HepG2 (cell line): ENCODE measurements at regions not wholly inside any gene's neighbourhood (a gene's known extent, or its start where the extent isn't known, plus 50 kb on each side); places are given as distances from the start of the nearest gene placed in this dataset.

ENCODE experiments used
- AHDC1 ChIP-seq: sonication (generic); formaldehyde crosslinking; IDR thresholded peaks from 2 replicates; pipeline ENCODE4 v1.5.1; 2020; ENCODE audit warnings: mild to moderate bottlenecking, missing genetic modification reagents, borderline replicate concordance
- BCL6 ChIP-seq: IDR thresholded peaks from 2 replicates; pipeline ENCODE4 v1.6.1; 2016; ENCODE audit warnings: missing genetic modification reagents, missing compliant biosample characterization
- ESRRA ChIP-seq: sonication (generic); formaldehyde crosslinking; IDR thresholded peaks from 2 replicates; pipeline ENCODE4 v1.5.1; 2020; ENCODE audit warnings: mild to moderate bottlenecking, low read depth, missing genetic modification reagents
- MEIS1 ChIP-seq: sonication (generic); formaldehyde crosslinking; IDR thresholded peaks from 2 replicates; pipeline ENCODE4 v1.9.0; 2021; ENCODE audit warnings: mild to moderate bottlenecking, missing genetic modification reagents, moderate library complexity, borderline replicate concordance
- RXRB ChIP-seq: IDR thresholded peaks from 2 replicates; pipeline ENCODE4 v1.6.1; 2016; ENCODE audit warnings: borderline replicate concordance, missing genetic modification reagents, missing compliant biosample characterization
- SP4 ChIP-seq: sonication (generic); formaldehyde crosslinking; IDR thresholded peaks from 2 replicates; pipeline ENCODE4 v1.8.1; 2023; ENCODE audit warnings: mild to moderate bottlenecking, missing genetic modification reagents
- TERF1 ChIP-seq: sonication (generic); formaldehyde crosslinking; IDR thresholded peaks from 2 replicates; pipeline ENCODE4 v1.8.0; 2022; ENCODE audit warnings: mild to moderate bottlenecking, missing genetic modification reagents, moderate library complexity
- ZBTB7B ChIP-seq: sonication (generic); formaldehyde crosslinking; IDR thresholded peaks from 2 replicates; pipeline ENCODE4 v1.4.0; 2020; ENCODE audit warnings: missing genetic modification reagents
- ZNF264 ChIP-seq: sonication (generic); formaldehyde crosslinking; IDR thresholded peaks from 2 replicates; pipeline ENCODE4 v1.4.0; 2020; ENCODE audit warnings: missing genetic modification reagents
- TF ChIP-seq, protein P1 (sequence below): IDR thresholded peaks from 2 replicates; pipeline ENCODE4 v1.4.0; 2020; ENCODE audit warnings: mild to moderate bottlenecking, missing genetic modification reagents
- TF ChIP-seq, protein P2 (sequence below): sonication (generic); formaldehyde crosslinking; IDR thresholded peaks from 2 replicates; pipeline ENCODE4 v1.4.0; 2020; ENCODE audit warnings: missing genetic modification reagents
- TF ChIP-seq, protein P3 (sequence below): IDR thresholded peaks from 2 replicates; pipeline ENCODE4 v1.6.1; 2012; ENCODE audit warnings: low read length, improper control_type of control experiment

GRCh38 chr2:138282014-138282672, 219.4 kb upstream of the SPOPL start (continued):
- TF ChIP-seq, protein P1, sequence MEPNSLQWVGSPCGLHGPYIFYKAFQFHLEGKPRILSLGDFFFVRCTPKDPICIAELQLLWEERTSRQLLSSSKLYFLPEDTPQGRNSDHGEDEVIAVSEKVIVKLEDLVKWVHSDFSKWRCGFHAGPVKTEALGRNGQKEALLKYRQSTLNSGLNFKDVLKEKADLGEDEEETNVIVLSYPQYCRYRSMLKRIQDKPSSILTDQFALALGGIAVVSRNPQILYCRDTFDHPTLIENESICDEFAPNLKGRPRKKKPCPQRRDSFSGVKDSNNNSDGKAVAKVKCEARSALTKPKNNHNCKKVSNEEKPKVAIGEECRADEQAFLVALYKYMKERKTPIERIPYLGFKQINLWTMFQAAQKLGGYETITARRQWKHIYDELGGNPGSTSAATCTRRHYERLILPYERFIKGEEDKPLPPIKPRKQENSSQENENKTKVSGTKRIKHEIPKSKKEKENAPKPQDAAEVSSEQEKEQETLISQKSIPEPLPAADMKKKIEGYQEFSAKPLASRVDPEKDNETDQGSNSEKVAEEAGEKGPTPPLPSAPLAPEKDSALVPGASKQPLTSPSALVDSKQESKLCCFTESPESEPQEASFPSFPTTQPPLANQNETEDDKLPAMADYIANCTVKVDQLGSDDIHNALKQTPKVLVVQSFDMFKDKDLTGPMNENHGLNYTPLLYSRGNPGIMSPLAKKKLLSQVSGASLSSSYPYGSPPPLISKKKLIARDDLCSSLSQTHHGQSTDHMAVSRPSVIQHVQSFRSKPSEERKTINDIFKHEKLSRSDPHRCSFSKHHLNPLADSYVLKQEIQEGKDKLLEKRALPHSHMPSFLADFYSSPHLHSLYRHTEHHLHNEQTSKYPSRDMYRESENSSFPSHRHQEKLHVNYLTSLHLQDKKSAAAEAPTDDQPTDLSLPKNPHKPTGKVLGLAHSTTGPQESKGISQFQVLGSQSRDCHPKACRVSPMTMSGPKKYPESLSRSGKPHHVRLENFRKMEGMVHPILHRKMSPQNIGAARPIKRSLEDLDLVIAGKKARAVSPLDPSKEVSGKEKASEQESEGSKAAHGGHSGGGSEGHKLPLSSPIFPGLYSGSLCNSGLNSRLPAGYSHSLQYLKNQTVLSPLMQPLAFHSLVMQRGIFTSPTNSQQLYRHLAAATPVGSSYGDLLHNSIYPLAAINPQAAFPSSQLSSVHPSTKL (CRISPR knock-in tag), result peak; percentile 92
- peak; percentile 70 for TF ChIP-seq BCL6 (CRISPR knock-in tag)
- 0 out of 2 replicates have a peak, but pooled peaks have one; percentile 30 for TF ChIP-seq ZBTB7B (CRISPR knock-in tag)
- peak; percentile 89 for TF ChIP-seq RXRB (CRISPR knock-in tag)
- TF ChIP-seq SP4 (CRISPR knock-in tag), result peak; percentile 46
- 0 out of 2 replicates have a peak, but pooled peaks have one; percentile 29 for TF ChIP-seq ESRRA (CRISPR knock-in tag)
- TF ChIP-seq, protein P2, sequence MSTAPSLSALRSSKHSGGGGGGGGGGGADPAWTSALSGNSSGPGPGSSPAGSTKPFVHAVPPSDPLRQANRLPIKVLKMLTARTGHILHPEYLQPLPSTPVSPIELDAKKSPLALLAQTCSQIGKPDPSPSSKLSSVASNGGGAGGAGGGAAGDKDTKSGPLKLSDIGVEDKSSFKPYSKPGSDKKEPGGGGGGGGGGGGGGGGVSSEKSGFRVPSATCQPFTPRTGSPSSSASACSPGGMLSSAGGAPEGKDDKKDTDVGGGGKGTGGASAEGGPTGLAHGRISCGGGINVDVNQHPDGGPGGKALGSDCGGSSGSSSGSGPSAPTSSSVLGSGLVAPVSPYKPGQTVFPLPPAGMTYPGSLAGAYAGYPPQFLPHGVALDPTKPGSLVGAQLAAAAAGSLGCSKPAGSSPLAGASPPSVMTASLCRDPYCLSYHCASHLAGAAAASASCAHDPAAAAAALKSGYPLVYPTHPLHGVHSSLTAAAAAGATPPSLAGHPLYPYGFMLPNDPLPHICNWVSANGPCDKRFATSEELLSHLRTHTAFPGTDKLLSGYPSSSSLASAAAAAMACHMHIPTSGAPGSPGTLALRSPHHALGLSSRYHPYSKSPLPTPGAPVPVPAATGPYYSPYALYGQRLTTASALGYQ, result 0 out of 2 replicates have a peak, but pooled peaks have one; percentile 27
- peak; percentile 88 for TF ChIP-seq AHDC1 (CRISPR knock-in tag)
- TF ChIP-seq TERF1 (CRISPR knock-in tag), result no peak
- TF ChIP-seq MEIS1, result 0 out of 2 replicates have a peak, but pooled peaks have one; percentile 33
- TF ChIP-seq, protein P3, sequence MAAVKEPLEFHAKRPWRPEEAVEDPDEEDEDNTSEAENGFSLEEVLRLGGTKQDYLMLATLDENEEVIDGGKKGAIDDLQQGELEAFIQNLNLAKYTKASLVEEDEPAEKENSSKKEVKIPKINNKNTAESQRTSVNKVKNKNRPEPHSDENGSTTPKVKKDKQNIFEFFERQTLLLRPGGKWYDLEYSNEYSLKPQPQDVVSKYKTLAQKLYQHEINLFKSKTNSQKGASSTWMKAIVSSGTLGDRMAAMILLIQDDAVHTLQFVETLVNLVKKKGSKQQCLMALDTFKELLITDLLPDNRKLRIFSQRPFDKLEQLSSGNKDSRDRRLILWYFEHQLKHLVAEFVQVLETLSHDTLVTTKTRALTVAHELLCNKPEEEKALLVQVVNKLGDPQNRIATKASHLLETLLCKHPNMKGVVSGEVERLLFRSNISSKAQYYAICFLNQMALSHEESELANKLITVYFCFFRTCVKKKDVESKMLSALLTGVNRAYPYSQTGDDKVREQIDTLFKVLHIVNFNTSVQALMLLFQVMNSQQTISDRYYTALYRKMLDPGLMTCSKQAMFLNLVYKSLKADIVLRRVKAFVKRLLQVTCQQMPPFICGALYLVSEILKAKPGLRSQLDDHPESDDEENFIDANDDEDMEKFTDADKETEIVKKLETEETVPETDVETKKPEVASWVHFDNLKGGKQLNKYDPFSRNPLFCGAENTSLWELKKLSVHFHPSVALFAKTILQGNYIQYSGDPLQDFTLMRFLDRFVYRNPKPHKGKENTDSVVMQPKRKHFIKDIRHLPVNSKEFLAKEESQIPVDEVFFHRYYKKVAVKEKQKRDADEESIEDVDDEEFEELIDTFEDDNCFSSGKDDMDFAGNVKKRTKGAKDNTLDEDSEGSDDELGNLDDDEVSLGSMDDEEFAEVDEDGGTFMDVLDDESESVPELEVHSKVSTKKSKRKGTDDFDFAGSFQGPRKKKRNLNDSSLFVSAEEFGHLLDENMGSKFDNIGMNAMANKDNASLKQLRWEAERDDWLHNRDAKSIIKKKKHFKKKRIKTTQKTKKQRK, result no peak
- TF ChIP-seq ZNF264 (CRISPR knock-in tag), result peak; percentile 57; the same call in 1 of the 2 replicates
